ENCODE measurements at regions not wholly inside any gene's neighbourhood (a gene's known extent, or its start where the extent isn't known, plus 50 kb on each side); places are given as distances from the start of the nearest gene placed in this dataset.

DNA sequence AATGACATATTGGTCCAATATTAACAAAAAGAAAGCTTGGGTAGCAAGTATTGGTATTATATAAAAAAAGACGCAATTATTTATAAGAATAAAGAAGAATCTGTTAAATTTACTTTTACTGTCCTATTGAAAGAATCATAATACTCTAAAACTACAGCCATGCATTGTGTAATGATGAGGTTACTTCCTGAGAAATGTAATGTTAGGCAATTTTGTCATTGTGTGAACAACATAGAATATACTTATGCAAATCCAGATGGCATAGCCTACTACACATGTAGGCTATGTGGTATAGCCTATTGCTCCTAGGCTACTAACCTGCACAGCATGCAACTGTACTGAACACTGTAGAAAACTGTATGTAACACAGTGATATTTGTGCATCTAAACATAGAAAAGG lies 121.2 kb upstream of the PTGFR start:
- TF ChIP-seq, protein P1, sequence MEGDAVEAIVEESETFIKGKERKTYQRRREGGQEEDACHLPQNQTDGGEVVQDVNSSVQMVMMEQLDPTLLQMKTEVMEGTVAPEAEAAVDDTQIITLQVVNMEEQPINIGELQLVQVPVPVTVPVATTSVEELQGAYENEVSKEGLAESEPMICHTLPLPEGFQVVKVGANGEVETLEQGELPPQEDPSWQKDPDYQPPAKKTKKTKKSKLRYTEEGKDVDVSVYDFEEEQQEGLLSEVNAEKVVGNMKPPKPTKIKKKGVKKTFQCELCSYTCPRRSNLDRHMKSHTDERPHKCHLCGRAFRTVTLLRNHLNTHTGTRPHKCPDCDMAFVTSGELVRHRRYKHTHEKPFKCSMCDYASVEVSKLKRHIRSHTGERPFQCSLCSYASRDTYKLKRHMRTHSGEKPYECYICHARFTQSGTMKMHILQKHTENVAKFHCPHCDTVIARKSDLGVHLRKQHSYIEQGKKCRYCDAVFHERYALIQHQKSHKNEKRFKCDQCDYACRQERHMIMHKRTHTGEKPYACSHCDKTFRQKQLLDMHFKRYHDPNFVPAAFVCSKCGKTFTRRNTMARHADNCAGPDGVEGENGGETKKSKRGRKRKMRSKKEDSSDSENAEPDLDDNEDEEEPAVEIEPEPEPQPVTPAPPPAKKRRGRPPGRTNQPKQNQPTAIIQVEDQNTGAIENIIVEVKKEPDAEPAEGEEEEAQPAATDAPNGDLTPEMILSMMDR (IDR thresholded peaks at IDR 0.05; ENCODE audit: insufficient read depth, low read length, poor library complexity, severe bottlenecking), result no peak
- no peak for TF ChIP-seq EZH2phosphoT487 (conservative IDR thresholded peaks at IDR 0.05; ENCODE audit: low read length)
